ENCODE measurements at regions not wholly inside any gene's neighbourhood (a gene's known extent, or its start where the extent isn't known, plus 50 kb on each side); places are given as distances from the start of the nearest gene placed in this dataset.

DNA sequence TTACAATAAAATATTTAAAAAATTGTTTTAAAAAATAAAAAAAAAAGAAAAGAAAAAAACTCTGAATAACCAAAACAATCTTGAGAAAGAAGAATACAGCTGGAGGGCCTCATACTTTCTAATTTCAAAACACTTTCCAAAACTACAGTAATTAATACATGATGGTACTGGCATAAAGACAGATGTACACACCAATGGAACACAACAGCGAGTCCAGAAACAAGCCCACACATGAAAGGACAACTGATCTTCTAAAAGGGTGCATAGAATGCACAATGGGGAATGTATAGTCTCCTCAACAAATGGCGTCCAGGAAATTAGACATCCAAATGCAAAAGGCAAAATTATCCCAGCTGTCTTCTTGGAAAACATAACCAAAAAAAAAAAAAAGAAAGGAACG, 99.6 kb downstream of the LURAP1L start:
- DNase-seq: no peak

DNA sequence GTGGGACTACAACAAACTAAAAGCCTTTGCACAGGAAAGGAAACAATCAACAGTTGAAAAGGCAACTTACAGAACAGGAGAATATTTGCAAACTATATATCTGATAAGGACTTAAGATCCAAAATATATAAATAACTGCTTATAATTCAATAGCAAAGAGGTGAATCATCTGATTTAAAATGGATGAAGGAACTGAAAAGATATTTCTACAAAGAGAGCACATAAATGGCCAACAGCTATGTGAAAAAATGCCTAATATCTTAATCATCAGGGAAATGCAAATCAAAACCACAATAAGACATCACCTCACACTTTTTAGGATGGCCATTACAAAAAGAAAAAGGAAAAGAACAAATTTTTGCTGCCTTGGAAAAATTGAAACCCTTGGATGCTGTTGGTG, 100.4 kb downstream of the LURAP1L start:
- peak; percentile 68 for DNase-seq

- DNase-seq: no peak
Measured at GRCh38 chr9:12876872-12877271, 102.1 kb downstream of the LURAP1L start.

DNA sequence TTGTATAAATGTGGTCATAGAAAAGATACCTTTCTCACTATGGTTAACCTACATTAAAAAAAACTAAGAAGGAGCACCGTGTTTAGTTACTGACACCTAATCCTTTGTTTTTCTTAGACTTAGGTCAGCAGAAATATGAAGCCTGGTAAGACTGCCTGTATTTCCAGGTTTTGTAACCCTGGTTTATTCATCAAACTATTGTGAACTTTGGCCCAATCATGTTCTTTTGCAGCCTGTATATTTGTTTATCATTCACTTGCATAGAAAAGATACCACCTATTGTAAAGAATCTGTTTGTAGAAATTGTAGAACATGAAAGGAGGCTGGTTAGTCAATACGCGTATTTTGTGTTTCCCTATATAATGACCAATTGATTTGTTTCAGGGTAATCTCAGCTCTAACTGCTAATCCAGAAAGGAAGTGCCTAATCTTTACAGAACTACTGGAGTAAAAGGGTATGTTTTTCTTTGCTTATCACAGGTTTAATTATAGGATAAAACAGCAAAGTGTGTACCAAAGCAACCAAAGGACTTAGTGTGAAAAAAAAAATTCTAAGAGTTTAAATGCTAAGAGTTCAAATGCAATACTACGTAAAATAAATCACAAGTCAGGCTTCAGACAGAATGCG, 103.6 kb downstream of the LURAP1L start:
- DNase-seq: no peak

GRCh38 chr9:12879961-12880360, 105.1 kb downstream of the LURAP1L start:
- no peak for DNase-seq

DNA sequence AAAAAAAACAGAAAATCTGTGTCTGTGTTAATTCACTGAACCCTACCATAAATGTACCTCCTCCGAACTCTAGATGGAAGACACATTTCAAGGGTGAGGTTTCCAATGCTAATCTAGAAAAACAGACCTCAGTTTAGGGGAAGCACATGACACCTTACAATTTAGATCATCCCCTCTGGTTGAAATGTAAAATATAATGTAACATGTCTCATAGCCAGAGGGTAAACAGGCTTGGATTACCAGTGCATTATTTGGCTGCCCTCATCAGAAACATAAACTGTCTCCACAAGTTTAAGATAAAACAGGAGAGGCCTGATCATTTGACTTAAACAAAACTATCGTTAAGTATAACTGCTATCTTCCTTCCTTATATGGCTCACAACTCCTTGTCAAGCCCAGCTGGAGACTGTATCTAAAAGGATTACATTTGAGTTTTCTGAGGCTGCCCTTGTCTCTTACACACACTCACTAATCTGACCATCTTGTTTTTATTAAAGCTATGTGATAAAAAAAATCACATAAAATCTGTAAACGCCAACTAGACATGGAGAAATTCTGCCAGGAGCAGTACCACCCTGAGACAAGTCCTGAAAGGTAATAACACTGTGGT, 105.7 kb downstream of the LURAP1L start:
- peak; percentile 46 for DNase-seq

DNA sequence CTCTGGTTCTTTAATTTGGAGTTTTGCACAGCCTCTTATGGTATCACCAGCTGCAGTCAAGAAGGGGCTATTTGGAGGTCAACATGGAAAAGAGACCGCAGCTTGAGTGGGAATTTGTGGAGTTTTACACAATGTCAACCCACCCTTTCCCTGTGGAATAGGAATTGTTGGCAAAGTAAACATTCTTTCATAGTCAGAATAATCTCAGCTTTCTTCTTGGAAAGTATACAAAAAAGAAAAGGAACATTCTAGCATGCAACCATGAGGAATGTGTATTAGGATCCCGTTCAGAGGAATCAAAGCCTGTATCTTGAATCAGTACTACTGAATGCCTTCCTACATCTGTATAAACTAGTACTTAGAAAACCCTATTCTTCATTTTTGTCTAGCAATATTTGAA, 107.6 kb downstream of the LURAP1L start:
- peak; percentile 94 for DNase-seq

- DNase-seq: peak; percentile 88
Measured at GRCh38 chr9:12884736-12885395, 110.0 kb downstream of the LURAP1L start.

DNA sequence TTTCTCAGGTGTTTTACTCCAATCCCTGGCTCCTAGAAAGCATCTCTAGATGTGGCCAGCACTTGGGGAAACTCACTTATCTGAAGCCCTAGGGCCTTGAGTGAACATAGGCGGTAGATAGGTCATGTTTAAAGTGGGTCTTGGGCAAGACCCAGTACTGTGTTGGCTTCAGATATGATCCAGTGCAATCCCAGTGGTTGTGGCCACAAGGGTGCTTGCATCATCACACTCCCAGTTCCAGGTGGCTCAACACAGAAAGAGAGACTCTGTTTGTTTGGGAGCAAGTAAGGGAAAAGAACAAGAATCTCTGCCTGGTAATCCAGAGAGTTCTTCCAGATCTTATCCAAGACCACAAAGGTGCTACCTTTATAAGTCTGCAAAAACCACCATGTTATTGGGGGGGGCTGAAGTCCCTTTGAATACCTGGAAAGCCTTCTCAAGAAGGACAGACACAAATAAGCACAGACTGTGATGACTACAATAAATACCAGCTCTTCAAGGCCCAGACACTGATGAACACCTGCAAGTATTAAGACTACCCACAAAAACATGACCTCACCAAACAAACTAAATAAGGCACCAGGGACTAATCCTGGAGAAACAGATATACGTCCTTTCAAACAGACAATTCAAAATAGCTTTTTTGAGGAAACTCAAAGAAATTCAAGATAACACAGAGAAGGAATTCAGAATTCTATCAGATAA, 114.7 kb downstream of the LURAP1L start:
- DNase-seq: no peak

- no peak for DNase-seq
Measured at GRCh38 chr9:12891588-12891987, 116.8 kb downstream of the LURAP1L start.

DNA sequence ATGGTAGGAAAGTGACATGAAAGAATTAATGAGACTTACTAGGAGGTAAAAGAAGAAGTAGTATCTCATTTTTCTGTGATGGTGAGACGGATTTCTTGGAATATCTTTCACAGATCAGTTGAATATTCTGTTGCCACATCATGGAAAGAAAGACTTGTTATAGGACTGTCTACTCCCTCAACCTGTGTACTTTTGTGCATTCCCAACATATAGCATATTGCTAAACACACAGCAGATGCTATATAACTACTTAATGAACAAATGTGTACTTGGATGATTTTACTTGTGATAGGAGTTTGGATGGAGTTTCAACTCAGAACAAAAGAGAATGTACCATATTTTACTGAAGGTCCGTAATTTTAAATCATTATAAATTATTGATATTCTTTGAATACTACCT, 128.5 kb downstream of the LURAP1L start:
- DNase-seq: no peak

DNA sequence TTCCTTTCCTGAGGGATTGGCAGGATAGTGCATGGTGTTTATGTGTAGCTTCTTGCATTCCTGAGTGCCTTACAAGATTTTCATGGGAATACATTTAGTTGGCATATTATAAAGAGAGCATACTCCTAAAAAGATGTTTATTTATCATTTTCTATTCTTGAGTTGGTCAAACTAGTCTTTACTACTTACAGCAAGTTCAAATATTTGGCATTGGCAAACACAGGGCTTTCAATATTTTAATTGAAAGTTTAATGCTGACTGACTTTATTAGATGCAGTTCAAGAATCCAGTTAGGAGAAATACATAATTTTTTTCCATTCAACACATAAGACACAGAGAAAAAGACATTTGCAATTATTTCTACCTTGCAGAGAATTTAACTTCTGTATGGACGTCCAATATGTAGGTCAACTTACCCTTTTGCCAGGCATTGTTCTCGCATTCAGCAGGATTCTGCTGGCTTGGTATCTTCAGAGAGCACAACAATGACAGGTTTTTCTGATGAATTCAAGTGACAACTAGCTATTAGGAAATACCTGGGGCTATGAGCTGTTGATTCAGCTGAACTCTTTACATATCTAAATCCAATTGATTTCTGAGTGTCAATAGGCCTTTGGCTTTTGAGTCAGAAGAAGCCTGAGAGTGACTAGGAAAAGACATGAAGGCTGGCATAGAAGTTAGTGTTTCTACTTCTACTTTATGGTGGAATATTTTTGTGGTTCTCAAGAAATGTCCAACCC, 129.6 kb downstream of the LURAP1L start:
- DNase-seq: no peak

GRCh38 chr9:12906646-12907045, 131.8 kb downstream of the LURAP1L start:
- DNase-seq: peak; percentile 39

GRCh38 chr9:12908895-12909294, 134.1 kb downstream of the LURAP1L start:
- no peak for DNase-seq

- no peak for DNase-seq
Measured at GRCh38 chr9:12915366-12915954, 140.6 kb downstream of the LURAP1L start.

DNA sequence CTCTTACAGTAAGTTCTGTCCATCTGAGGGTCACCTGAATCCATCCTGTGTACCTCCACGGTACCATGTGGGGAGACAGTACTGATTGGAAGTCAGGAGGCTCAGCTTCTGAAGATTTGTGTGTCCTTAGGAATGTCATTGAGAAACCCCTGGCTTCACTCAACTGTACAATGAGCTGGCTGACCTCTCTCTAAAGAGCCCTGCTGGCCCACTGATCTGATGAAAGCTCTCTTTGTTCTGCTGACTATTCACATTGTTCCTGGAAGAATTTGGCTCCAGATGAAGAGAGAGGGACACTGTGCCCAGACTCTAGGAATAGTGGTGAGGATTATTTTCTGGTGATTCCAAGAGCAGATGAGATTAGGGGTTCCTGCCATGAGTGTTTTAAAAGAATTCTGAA, 141.2 kb downstream of the LURAP1L start:
- DNase-seq: peak; percentile 23

- DNase-seq: no peak
Measured at GRCh38 chr9:12920437-12920836, 145.6 kb downstream of the LURAP1L start.

- no peak for DNase-seq
Measured at GRCh38 chr9:12921621-12922020, 146.8 kb downstream of the LURAP1L start.

DNA sequence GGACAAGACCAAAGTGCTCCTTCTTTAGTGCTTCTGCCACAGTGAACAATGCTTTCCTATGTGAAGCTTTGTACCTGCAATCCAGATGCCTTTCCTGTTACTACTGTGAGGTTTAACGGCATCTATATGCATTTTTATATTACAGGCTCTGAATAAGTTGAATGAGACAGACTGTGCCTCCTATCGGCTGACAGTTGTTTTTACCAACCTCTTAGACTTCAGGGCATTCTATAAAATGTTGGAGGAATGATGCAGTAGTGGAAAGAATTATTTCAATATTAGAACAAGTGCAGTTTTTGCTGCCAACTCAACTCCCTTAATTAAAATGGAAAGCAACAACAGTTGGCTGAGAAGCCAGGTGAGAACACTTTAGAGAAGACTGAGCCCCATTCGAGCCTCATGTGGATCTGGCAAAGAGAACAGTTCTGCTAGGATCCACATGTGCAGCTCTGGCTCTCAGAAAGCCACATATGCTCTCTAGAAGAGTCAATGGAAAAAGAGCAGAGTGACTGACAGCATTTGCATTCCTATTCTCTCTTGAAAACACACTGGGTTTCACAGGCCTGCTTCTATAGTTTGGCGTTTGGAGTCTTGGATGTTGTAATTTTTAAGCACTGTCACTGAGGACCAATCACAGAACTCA, 147.5 kb downstream of the LURAP1L start:
- DNase-seq: peak; percentile 17

- peak; percentile 98 for DNase-seq
Measured at GRCh38 chr9:12923468-12924009, 148.7 kb downstream of the LURAP1L start.

DNA sequence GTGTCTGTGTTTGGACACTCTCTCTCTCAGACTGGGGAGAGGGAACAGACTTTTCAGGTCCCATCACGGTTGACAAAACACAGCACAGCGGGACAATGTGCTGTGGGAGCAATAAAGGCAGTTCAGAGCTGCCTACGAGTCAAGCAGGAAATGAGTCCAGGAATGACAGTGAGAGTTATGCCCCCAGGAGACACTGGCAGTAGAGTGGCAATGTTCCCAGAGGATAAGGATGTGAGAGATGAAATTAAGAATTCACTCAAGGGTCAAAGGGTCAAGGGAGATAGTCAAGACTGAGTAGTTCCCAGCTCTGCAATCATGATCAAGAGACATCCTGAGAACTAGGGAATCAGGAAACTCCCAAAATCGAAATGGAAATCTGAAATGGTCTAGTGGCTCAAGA, 156.1 kb downstream of the LURAP1L start:
- peak; percentile 17 for DNase-seq

GRCh38 chr9:12933957-12934356, 159.1 kb downstream of the LURAP1L start:
- peak; percentile 55 for DNase-seq
